K562 (cell line): ENCODE measurements at regions not wholly inside any gene's neighbourhood (a gene's known extent, or its start where the extent isn't known, plus 50 kb on each side); places are given as distances from the start of the nearest gene placed in this dataset.

Source experiments
- GABPA ChIP-seq: fragments of 200-800 bp; sonication (Bioruptor generic); conservative IDR thresholded peaks from 2 replicates; pipeline ENCODE4 v1.6.1; 2016; ENCODE audit warnings: low read depth, missing genetic modification characterization, missing compliant biosample characterization
- GATAD2A ChIP-seq: fragments of 450-650 bp; IDR thresholded peaks from 2 replicates; pipeline ENCODE4 v1.6.1; 2017
- JUN ChIP-seq, 2 experiments: sonication (generic) in 1 of 2; formaldehyde crosslinking in 1 of 2; IDR thresholded peaks; 2 replicates each; pipeline versions ENCODE4 v1.6.1 to v1.8.0; 2012 to 2022; ENCODE audit warnings: borderline replicate concordance in 2 of 2, mild to moderate bottlenecking in 2 of 2, improper control_type of control experiment in 1 of 2, low read depth in 1 of 2, low read length in 1 of 2, missing genetic modification reagents in 1 of 2
- MTA3 ChIP-seq: fragments of 450-650 bp; formaldehyde crosslinking; IDR thresholded peaks from 2 replicates; pipeline ENCODE4 v1.6.1; 2017; ENCODE audit warnings: mild to moderate bottlenecking, borderline replicate concordance
- MYC ChIP-seq, 2 experiments: fragments of 250-450 bp in 1 of 2; sonication (Bioruptor Pico) in 1 of 2; IDR thresholded peaks; 2 replicates each; pipeline versions ENCODE4 v1.5.1 to v1.6.1; 2012 to 2021; ENCODE audit warnings: low read depth in 2 of 2, borderline replicate concordance in 1 of 2, improper control_type of control experiment in 1 of 2, low read length in 1 of 2, mild to moderate bottlenecking in 1 of 2, moderate library complexity in 1 of 2
- POLR3G ChIP-seq: IDR thresholded peaks from 2 replicates; pipeline ENCODE4 v1.6.1; 2011; ENCODE audit not compliant: insufficient read length, insufficient replicate concordance; ENCODE audit errors: extremely low read depth
- TBL1XR1 ChIP-seq, 2 experiments: IDR thresholded peaks; 2 replicates each; pipeline ENCODE4 v1.6.1; 2012; ENCODE audit warnings: improper control_type of control experiment in 2 of 2, low read length in 2 of 2, mild to moderate bottlenecking in 1 of 2
- YBX1 ChIP-seq: fragments of 450-650 bp; IDR thresholded peaks from 2 replicates; pipeline ENCODE4 v1.7.1; 2016; ENCODE audit warnings: mild to moderate bottlenecking
- ZEB2 ChIP-seq: fragments of 450-650 bp; IDR thresholded peaks from 2 replicates; pipeline ENCODE4 v1.6.1; 2016
- ZFP30 ChIP-seq: fragments of 250-450 bp; sonication (Bioruptor Pico); IDR thresholded peaks from 2 replicates; pipeline ENCODE4 v1.8.0; 2022; ENCODE audit warnings: moderate library complexity, mild to moderate bottlenecking, inconsistent platforms, borderline replicate concordance
- ZFP36 ChIP-seq: fragments of 150-350 bp; IDR thresholded peaks from 2 replicates; pipeline ENCODE4 v1.6.1; 2018; ENCODE audit warnings: low read length, low read depth; ENCODE audit not compliant: partially characterized antibody
- ZNF274 ChIP-seq: IDR thresholded peaks from 2 replicates; pipeline ENCODE4 v1.6.1; 2011; ENCODE audit warnings: low read depth, mild to moderate bottlenecking, low read length, moderate library complexity, borderline replicate concordance
- TF ChIP-seq, protein P1 (sequence below), 2 experiments: IDR thresholded peaks; 2 replicates each; pipeline ENCODE4 v1.6.1; 2011; ENCODE audit warnings: borderline replicate concordance in 1 of 2, control low read depth in 1 of 2, low read depth in 1 of 2, low read length in 1 of 2, mild to moderate bottlenecking in 1 of 2, mixed read lengths in 1 of 2, moderate library complexity in 1 of 2; ENCODE audit not compliant: insufficient read depth in 1 of 2, insufficient read length in 1 of 2, poor library complexity in 1 of 2, severe bottlenecking in 1 of 2; ENCODE audit errors: extremely low read depth in 1 of 2
- TF ChIP-seq, protein P2 (sequence below): sonication (generic); formaldehyde crosslinking; IDR thresholded peaks from 2 replicates; pipeline ENCODE4 v1.8.1; 2023; ENCODE audit warnings: missing genetic modification reagents, mild to moderate bottlenecking, borderline replicate concordance

DNA sequence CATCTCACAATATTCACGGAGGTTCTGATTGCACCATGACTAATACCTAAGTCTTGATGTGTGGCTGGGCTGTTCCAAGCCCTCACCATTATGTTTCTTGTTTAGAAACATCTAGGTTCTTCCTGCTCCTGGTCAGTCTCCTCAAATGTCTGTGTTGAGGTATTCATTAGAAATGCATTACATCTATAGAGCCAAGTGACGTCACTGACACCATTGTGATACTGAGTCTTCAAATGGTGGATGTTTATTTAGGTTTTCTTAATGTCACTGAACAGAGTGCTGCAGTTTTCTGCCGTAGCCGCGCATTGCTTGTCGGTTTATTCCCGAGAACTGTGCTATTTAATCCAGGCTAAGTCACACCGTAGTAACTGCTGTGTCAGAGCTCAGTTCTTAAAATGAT, 142.4 kb upstream of the SPACA7 start:
- TF ChIP-seq GABPA (tag) (no peak), MTA3 (no peak), YBX1 (no peak), ZNF274 (no peak), ZFP36 (no peak), JUN (IDR thresholded peaks at IDR 0.05; ENCODE audit: borderline replicate concordance, low read depth, low read length) (no peak), JUN (CRISPR knock-in tag; IDR thresholded peaks at IDR 0.05; ENCODE audit: borderline replicate concordance) (no peak), GATAD2A (no peak), ZFP30 (CRISPR knock-in tag) (no peak), POLR3G (no peak), ZEB2 (no peak), MYC (IDR thresholded peaks at IDR 0.05; ENCODE audit: low read depth, low read length) (no peak), MYC (CRISPR knock-in tag; IDR thresholded peaks at IDR 0.05; ENCODE audit: borderline replicate concordance, low read depth) (no peak), TBL1XR1 (IDR thresholded peaks at IDR 0.05; ENCODE audit: low read length in 2 of 2) (no peak)
- TF ChIP-seq, protein P1, sequence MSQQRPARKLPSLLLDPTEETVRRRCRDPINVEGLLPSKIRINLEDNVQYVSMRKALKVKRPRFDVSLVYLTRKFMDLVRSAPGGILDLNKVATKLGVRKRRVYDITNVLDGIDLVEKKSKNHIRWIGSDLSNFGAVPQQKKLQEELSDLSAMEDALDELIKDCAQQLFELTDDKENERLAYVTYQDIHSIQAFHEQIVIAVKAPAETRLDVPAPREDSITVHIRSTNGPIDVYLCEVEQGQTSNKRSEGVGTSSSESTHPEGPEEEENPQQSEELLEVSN (IDR thresholded peaks at IDR 0.05; ENCODE audit: borderline replicate concordance in 1 of 2, extremely low read depth in 1 of 2, insufficient read depth in 1 of 2, insufficient read length in 1 of 2, low read depth in 1 of 2, low read length in 1 of 2, poor library complexity in 1 of 2, severe bottlenecking in 1 of 2), result no peak
- TF ChIP-seq, protein P2, sequence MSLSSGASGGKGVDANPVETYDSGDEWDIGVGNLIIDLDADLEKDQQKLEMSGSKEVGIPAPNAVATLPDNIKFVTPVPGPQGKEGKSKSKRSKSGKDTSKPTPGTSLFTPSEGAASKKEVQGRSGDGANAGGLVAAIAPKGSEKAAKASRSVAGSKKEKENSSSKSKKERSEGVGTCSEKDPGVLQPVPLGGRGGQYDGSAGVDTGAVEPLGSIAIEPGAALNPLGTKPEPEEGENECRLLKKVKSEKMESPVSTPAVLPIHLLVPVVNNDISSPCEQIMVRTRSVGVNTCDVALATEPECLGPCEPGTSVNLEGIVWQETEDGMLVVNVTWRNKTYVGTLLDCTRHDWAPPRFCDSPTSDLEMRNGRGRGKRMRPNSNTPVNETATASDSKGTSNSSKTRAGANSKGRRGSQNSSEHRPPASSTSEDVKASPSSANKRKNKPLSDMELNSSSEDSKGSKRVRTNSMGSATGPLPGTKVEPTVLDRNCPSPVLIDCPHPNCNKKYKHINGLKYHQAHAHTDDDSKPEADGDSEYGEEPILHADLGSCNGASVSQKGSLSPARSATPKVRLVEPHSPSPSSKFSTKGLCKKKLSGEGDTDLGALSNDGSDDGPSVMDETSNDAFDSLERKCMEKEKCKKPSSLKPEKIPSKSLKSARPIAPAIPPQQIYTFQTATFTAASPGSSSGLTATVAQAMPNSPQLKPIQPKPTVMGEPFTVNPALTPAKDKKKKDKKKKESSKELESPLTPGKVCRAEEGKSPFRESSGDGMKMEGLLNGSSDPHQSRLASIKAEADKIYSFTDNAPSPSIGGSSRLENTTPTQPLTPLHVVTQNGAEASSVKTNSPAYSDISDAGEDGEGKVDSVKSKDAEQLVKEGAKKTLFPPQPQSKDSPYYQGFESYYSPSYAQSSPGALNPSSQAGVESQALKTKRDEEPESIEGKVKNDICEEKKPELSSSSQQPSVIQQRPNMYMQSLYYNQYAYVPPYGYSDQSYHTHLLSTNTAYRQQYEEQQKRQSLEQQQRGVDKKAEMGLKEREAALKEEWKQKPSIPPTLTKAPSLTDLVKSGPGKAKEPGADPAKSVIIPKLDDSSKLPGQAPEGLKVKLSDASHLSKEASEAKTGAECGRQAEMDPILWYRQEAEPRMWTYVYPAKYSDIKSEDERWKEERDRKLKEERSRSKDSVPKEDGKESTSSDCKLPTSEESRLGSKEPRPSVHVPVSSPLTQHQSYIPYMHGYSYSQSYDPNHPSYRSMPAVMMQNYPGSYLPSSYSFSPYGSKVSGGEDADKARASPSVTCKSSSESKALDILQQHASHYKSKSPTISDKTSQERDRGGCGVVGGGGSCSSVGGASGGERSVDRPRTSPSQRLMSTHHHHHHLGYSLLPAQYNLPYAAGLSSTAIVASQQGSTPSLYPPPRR (CRISPR knock-in tag), result no peak
